ENCODE measurements at regions not wholly inside any gene's neighbourhood (a gene's known extent, or its start where the extent isn't known, plus 50 kb on each side); places are given as distances from the start of the nearest gene placed in this dataset.

- TF ChIP-seq CTCF (IDR thresholded peaks at IDR 0.05) (no peak), POLR2A (IDR thresholded peaks at IDR 0.05) (no peak)
Measured at GRCh38 chr7:20470082-20470481, 139.4 kb downstream of the ITGB8 start.

Measured in adrenal gland (tissue), 5 donors.